ENCODE measurements at regions not wholly inside any gene's neighbourhood (a gene's known extent, or its start where the extent isn't known, plus 50 kb on each side); places are given as distances from the start of the nearest gene placed in this dataset.

GRCh38 chr18:73879766-73880165, 267.9 kb downstream of the FBXO15 start:
- no peak for TF ChIP-seq CTCF (conservative IDR thresholded peaks at IDR 0.05; ENCODE audit: low read depth, low read length)
- no peak for TF ChIP-seq EZH2 (IDR thresholded peaks at IDR 0.05; ENCODE audit: borderline replicate concordance, low read depth, low read length, poor library complexity, severe bottlenecking)

All from A673 (cell line).